Stimulated activated naive CD4-positive, alpha-beta T cell (primary cell): ENCODE measurements at regions not wholly inside any gene's neighbourhood (a gene's known extent, or its start where the extent isn't known, plus 50 kb on each side); places are given as distances from the start of the nearest gene placed in this dataset.

Source experiments
- DNase-seq, 6 experiments: peaks; one replicate each; lab custom pipeline; 2025; lab: John Stamatoyannopoulos, UW

DNA sequence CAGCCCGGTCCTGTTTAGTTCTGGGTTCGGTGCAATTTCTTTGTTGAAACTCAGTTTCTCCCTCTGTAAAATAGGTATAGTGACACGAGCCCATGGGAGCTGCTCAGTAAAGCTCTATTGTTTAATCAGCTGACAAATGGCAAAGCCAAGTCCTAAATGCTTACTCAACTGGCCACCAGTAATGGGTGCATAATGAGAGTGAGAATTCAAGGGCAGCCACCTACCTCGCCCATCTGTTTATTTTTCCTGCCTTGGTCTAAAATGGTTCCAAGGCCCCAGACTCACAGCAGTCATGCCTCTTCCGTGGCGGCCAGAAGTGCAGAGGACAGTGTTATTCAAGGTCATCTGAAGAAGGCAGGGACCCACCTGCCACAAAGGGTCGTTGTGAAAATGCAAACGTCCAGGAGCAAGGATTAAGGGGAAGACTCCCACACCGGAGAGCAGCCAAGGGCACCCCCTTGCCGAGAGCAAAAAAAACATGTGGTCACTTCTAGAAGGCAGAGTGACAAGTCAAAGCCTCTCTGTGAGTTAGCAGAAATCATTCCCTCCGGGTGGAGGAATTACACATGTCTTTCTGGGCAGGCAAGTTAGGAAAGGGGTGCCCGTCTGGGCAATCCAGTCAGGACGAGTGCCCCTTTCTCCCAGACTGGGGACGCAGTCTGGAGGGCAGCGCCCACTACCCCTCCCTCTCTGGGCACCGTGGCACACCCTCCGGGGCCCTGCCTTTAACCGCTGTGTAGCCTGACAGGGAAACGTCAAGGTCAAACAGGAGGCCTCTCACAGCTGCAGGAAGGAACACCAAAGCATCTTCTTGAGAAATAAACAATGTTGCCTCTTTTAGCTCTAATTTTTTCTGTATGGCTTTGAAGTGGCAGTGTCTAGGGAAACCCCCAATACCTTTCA is 186.2 kb downstream of the FOXO1 start:
- DNase-seq: peak in 2 of 6 experiments; percentile 14 to 26

DNA sequence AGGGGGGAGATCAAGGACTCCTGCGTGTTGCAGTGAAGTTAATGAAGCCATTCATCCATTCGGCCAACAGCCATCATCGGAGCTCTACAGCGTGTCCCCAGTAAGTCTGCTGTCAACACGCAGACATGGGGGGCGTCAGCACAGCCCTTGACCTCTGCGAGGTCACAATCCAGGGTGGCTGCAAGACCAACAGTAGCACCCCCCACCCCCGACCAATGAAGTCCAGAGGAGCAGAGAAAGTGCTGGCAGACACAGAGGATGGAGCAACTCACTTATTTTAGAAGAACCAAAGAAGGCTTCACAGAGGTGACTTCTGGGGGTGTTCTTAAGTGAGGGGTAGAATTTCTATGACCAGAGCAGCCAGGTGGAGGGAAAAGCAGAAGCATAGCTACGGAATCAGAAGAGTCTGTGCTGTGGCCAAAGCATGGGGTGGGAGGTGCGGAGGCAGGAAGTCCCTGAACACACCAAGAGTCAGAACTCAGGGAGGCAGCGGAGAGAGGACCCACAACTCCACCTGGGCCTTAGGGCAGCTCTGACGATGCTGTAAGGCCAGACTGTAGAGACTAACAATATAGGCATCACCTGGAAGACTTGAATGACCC is 185.4 kb downstream of the FOXO1 start:
- DNase-seq: peak in 1 of 6 experiments; percentile 20

DNA sequence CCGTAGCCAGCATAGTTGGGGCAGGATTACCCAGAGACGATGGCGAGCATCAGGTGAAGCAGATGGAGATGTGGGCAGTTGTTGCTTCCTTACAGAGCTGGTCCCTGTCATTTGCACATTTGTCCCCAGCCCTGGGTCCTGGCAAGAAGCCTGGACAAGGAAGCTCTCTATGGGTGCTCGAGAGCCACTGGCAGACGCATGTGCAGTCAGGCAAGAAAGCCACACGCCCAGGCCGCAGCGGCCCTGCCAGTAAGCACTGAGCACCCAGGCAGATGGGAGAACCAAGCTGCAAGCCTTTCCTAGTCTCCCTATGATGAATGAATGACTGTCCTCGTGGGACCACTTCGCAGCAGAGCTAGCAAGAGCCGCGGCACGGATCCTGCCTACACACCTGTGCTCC is 182.8 kb downstream of the FOXO1 start:
- DNase-seq: no peak

DNA sequence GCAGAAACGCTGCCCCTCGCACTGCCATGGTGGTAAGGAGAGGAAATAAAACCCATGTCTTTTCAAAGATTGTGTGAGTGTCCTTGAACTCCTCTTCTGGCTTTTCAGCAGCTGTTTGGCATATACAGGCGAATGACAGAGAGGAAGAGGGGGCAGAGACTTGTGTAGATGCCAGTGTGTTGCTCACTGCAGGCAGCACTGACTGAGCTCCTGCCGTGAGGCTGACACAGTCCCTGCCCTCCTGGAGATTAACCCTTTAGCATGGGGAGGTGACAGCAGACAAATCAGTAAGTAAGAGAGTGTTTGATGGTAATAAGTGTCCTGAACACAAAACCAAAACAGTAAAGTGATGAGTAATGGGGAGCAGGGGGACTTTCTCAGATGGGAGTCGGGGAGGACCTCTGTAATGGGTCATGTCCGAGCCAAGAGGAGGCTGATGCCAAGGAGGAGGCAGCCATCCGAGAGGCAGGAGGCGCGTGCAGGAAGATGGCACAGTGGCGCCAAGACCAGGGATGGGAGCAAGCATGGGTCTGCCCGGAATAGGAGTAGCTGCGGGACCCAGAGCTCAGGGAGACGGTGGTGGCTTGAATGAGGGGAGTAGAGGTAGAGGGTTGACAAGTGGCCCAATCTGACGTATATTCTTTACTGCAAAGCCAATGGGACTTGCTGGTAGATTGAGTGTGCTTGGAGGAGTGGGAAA is 182.2 kb downstream of the FOXO1 start:
- peak in 1 of 6 experiments; percentile 11 for DNase-seq

DNA sequence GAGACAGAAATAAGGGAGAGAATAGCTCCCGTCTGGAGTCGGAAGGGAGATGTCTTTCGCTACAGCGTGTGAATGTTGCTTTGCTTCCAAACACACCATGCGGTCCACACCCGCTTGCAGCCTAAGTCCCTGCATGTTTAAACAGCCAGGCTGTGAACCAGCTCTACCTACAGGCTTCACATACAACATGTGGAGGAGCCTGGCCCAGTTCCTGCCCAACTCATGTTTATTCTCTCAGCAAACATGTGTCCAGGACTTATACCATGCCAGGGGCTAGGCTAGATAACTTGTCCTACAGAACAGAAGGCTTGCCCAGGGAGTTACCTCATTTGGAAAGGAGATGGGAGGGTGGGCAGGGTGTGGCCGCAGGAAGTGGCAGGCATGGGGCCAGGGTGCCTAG is 181.5 kb downstream of the FOXO1 start:
- peak in 2 of 6 experiments; percentile 18 to 26 for DNase-seq

DNA sequence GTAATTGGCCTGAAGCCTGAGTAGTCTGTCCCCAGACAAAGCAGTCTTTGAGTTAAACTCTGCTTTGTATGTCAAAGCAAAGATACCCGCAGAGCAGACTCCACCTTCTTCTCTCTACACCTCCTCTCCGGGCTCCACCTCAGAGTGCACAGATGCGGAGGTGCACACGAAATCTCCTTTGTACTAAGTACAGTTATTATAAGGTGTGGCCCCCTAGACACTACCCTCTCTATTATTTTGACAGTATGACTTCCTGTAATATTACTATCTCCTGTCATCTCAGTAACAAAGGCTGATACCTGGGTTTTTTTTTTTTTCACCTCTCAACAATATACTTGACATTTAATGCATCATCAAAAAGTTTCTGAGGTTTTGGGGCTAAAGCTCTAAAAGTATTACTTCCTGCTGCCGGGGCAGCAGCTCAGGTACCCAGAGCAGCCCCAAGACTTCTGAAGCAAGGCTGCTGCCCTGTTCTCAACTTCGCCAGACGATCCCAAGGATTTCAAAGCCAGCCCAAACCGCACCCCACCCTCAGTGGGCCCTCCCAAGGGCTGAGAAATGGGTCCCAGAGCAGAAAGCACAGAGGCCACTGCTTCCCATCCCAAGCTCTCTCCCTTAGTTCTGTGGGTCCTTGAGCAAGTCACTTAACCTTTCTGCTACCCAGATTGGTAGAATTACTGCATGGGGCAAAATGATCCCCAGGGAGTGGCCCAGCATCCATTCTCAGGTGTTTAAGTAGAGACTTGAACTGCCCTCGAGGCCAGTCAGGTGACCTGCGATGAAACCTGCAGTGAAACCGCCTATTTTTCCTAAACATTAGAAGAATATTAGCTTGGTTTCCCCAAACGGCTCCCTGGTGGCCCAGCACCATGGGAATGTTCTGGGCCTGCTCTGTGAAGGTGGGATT is 180.6 kb downstream of the FOXO1 start:
- DNase-seq: peak; percentile 49 to 92 (median 80)

DNA sequence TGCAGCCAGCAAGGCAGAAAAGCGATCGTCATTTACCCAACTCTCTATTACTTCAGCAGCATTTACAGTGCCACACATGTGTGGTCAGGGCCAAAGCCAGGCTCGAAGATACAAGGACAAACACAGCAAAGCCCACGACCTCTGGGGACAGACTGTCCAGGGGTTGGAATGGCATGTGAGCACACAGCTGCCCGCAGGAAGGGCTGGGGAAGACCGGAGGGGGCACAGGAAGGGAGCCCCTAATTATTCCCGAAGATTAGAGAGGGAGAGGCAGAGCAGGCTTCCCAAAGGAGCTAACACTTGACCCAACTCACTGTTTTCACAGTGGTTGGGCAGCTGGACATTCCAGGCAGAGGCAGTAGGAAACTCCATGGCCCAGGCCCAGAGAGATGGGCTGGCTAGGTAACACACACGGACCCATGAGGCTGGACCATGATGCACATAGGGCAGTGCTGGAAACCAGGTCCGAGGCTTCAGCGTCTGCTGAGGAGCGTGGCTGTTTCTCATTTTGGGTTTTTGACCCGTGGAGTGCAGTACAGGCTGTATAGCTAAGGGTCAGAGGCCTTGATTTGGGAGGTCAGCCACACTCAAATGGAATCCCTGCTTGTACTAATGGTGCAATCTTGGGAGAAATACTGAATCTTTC is 179.8 kb downstream of the FOXO1 start:
- DNase-seq: no peak

DNA sequence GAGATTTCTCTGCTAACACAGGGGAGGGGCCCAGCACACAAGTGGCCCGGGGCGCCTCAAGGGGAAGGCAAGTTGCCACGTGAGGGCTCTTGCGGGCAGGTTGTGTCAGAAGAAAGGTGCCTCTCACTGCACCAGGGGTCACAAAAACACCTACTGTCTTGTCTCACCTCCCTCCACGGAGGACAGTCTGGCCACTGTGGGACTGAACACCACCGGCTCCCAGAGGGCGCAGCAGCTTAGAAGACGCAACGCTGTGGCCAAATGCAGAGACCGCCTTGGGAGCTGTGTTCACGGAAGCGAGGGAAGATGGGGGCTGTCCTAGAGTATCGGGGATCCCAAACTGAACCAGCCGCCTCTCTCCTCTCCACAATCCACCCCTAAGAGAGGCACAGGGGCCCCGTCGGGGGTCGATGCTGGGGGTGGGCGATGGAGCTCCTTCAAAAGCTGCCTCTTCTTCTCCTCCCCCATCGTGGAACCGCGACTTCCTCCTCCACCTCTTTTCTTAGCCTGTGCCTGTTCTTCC is 177.5 kb downstream of the FOXO1 start:
- peak in 1 of 6 experiments; percentile 6 for DNase-seq

DNA sequence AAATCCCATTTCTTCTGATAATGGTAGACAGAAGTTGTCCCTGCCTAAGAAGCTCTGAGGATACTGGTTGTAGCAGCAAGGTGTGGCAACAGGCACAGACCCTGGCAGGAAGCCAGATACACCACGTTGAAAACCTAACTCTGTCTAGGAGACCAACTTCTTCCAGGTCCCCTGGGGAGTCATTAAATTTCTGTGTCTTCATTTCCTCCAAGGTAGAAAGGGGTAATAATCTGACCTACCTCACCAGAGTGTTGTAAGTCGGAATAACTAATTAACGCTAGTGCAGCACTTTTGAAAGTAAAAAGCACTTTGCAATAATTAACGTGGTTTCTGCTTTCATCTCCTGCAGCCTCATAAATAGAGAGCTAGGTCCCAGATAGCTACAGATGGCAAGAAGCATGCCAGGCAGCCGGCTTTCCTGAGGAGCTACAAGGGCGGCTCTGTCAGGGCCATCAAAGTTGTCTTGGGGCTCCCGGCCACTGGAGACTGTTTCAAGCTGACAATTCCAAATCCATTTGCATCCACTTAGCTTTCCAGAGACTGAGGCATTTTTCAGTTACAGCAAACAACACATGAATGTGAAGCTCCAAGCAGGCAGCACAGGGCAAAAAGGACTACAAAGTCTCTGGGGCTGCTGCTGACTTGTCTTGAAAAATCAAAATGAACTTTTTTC is 176.2 kb downstream of the FOXO1 start:
- peak; percentile 18 to 78 (median 51) for DNase-seq

DNA sequence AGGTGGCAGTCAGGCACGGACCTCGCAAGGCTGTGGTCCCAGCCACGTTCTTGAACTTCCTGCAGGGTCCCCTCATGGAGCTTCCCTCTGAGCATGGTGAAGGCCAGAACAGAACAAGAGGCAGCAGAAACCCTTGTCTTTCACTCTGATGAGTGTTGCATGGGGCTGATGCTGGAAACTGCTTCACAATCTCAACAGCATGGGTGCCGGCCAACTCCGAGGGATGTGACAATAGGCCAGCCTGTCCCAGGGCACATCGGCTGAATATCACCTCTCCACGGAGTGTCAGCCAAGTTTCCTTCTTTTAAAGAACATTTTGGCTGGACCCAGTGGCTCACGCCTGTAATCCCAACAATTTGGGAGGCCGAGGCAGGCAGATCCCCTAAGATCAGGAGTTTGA is 173.9 kb downstream of the FOXO1 start:
- DNase-seq: no peak

DNA sequence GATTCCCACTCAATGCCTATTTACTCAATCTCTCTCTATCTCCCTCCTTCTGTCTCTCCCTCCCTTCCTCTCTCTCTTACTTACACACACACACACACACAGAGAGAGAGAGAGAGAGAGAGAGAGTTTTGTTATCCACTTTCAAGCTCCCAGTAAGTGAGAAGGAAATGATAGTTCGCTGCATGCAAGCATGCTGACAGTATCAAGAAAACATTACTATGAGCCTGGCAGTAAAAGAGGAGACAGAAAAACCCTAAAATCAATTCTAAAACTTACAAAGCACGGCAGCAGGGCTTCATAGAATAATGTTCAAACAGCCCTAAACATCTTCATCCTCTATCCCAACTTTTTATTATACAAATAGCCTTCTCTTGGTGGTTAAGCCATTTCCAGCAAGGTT is 171.9 kb downstream of the FOXO1 start:
- peak in 2 of 6 experiments; percentile 49 to 67 for DNase-seq

DNA sequence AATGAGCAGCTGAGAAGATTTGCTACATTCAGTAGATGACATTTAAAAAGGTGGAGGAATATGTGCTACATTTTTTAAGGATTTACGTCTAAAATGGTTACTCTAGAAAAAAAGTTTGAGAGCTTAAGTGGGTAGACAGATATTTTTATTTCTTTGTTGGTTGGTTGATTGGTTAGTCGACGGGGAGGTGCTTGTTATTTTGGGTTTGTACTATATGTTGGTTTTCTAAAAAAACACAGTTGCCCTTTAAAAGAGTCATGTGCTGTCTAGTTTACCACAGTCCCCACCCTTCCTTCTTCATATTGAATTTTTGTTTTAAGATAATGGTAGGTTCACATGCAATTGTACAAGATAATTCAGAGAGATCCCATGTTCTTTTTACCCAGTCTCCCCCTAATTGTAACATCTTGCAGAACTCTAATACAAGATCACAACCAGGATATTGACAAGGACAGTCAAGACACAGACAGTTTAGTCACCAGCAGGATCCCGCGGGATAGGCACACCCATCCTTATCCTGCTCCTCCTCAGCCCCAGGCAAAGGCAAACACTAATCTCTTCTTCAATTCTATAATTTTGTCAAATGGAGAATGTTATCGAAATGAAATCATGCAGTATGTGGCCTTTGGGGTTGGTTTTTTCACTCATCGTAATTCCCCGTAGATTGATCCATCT is 171.4 kb downstream of the FOXO1 start:
- peak in 3 of 6 experiments; percentile 68 to 84 (median 78) for DNase-seq

DNA sequence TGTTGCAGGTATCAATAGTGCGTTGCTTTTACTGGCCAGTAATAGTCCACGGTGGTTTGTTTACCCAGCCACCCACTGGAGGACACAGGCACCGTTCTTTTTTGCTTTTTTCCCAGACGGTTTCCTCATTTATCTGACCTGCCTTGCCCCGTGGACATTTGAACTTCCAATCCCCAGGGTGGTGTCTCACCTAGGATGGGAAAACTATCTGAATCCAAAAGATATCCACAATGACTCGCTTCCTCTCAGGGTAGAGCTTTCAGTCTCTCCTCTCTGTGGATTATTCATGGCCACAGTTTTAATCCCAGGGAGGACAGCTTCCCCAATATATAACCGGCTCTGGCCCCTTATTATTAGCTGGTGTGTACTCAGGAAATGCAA is 170.8 kb downstream of the FOXO1 start:
- DNase-seq: no peak

DNA sequence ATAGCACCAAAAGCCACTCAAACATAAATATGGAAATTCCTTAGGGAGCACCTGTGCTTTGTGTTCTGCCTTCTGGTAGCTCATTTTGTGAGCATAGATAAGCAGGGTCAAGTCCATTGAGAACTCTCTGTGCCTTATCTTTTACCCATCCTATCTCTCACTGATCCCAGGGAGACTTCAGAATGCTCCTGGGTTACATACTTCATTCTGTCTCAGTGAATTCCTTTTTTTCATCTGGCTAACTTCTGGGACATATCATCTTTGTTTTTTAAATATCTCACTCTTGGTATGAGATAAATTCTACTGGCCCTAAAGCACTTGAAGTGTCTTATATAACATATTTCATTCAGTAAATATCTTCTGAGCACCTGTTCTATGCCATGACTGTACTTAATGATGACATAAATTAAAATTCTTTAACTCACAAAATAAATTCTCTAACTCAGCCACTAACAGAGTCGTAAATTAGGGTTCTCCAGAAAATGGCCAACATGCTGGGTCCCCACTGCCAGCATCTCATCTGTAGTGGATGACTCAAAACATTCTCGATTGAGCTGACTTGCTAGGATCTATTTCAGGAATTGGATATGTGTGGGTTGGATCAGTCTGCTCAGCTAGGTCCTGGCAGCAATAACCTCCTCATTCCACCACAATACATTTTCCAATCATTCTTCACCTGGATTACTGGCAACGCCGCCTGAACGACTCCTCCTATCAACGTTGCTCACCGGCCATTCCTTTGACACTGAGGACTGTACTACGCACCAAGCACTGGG is 170.2 kb downstream of the FOXO1 start:
- DNase-seq: no peak

DNA sequence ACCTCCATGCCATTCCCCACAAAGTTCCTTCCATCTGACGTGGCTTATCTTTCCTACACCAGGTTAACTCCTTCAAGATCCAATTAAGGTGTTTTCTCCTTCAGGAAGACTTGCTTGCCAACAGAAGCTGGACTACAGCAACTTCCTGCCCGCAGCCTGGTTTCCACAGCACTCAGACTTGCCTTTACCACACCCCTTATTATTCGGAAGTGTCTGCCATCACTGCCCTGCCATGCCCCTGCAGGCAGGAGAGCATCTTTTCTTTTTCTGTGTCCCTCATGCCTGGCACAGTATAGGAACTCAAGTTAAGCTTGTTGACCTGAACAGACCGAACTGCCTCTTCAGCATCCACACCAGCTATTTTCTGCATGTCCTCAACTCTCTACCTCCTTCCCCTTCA is 168.0 kb downstream of the FOXO1 start:
- DNase-seq: no peak

DNA sequence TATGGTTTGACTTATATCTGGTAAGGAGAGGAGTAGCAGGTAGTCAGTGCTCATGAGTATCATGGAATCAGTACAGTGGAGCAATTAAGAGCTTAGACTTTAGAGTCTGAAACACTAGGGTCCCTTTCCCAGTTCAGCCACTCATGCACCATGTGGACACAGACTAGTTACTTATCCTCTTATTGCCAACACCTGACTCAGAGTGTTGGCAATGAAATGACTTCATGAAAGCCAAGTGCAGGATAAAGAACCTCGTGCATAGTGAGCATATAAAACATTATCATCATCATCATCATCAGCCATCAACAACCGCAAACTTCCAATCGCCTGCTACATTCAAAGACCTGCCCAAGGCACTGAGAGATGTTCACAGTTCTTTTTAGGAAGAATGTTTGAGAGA is 164.2 kb downstream of the FOXO1 start:
- DNase-seq: no peak

DNA sequence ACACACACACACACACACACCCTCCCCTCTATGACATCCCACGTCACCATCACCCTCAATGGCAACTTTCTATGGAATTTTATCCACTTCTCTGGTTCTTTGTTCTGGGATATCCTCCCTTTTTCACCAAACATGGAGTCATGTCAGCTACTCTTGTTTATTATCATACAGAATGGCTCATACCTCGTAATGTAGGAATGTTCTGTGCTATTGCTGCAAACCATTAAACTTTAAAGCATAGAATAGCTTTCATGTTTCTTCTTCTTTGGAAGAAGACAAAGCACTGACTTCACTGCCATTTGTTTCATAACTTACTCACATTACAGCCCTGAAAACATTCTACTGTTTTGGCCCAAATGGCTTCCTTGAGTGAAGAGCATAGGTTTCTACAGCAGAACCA is 163.4 kb downstream of the FOXO1 start:
- DNase-seq: no peak

DNA sequence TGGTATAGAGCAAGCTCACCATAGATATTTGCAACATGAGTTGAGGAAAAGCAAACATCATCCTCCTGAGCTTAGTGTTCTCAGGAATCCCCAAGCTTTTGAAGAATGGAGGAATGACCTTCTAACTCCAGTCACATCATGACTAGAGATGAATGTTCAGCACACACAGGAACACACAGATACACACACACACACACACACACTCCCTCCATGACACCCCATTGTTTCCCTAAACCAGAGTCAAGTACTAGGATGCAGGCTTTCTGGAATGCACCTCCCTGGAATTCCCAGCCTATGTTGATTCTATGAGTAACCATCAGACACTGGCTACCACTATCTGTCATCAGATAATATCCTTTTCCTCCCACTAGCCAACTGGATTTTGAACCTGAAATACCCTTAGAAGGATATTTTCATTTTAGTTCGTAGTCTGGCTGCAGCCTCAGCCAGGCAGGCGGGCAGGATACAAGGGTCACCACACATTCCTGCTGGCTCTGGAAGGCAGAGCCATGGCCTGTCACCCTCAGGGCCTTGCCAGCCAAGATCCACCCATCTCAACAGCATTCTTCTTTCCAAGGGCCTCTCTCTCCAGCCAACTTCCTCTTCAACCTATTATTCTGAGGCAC is 162.4 kb downstream of the FOXO1 start:
- DNase-seq: no peak

DNA sequence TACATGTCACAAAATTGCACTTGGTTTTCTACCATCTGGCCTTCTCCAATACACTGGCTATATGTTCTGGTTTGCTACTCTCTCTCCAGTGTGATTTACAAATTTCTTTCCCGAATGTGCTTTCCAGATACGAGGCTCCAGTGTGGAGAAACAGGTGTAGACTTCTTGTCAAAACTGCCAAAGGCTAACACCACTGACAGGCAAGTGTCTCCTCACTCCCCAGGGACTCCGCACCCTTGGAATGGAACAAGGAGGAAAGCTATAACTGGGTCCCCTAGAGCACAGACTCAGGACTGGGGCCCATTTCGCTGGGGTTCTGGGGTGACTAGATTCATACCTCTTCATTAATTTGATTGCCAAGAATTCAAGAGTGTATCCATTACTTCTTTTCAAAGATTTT is 161.8 kb downstream of the FOXO1 start:
- no peak for DNase-seq
